ENCODE measurements at regions not wholly inside any gene's neighbourhood (a gene's known extent, or its start where the extent isn't known, plus 50 kb on each side); places are given as distances from the start of the nearest gene placed in this dataset.

DNA sequence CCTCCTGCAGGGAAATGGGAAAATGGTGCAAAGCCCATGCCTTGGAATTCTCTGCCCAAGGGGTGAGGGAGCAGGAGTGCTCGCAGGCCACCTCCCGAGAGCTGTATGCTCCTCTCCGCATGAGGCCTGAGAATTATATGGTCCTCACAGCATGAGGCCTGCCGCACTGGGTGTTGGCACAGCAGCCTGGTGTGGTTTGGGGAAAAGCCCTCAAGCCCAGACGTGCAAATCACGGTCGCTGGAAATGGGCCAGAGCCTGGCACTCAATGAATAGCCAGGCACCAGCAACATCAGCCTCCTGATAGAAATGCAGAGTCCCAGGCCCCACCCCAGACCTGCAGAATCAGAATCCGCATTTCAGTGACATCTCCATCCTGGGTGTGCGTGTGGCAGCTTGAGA, 156.4 kb upstream of the FOXF1 start:
- Histone ChIP-seq H3K27me3 (peaks cover 0 to 5% (median 0%) of the 10 kb centered on the region in 11 experiments; a peak in 4 of 22 replicates), H3K4me2 (no peak overlapping the region), H4K20me1 (no peaks in the 10 kb centered on the region; a peak in 1 of 22 replicates), H3K36me3 (no peaks in the 10 kb centered on the region), H3K9me3 (replicated peaks in 1 of 11) (peaks cover 0 to 12% (median 7%) of the 10 kb centered on the region in 11 experiments; a peak in 12 of 22 replicates), H3K27ac (no peak overlapping the region), H3K9ac (no peak overlapping the region), H3K4me1 (no peaks in the 10 kb centered on the region), H3K4me3 (no peak overlapping the region)
- no peak for TF ChIP-seq Cebpa-rat (IDR thresholded peaks at IDR 0.05)

DNA sequence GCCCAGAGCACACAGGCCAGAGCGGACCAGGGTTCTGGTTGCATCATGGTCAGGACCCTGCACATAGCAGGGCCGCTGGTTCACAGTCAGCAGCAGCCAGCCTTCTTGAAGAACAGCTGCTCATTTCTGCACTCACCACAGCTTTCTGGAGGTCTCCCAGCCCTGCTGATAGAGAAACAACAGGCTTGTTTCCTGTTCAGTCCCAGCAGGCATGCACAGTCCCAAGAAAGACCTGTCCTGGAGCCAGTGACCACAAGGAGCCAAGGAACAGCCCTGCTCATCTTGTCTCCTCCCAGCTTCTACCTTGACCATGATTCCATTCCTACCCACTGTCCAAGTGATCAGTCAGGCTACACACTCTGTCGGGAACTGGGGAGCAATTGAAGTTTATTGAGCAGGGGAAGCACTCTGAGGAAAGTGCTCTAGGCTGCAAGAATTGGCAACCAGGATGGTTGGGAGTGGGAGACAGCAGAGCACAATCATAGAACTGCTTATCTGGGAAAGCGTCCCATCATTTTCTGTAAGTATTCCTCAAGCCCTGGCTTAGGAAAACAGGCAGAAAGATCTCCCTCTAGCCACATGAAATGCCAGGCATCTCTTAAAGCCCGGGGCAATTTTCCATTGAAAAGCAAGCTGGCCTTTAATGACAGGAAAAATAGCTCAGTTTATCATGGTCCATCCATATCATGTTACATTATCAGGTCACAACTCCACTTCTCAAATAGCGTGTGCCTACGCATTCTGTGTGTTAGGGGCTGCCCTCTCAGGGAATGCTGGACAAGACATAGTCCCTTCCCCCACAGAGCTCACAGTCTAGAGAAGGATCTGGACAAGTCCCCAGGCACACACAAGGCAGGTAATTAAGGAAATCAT, 155.4 kb upstream of the FOXF1 start:
- TF ChIP-seq Cebpa-rat (IDR thresholded peaks at IDR 0.05) = no peak

GRCh38 chr16:86355531-86355930, 154.8 kb upstream of the FOXF1 start:
- H3K36me3 ChIP-seq = no peaks in the 10 kb centered on the region
- no peak overlapping the region for H3K4me2 ChIP-seq
- TF ChIP-seq Cebpa-rat (IDR thresholded peaks at IDR 0.05) = no peak
- no peaks in the 10 kb centered on the region for H4K20me1 ChIP-seq
- no peak overlapping the region for H3K9ac ChIP-seq
- H3K9me3 ChIP-seq (replicated peaks in 1 of 11) = peaks cover 0 to 12% (median 7%) of the 10 kb centered on the region in 11 experiments; a peak in 12 of 22 replicates
- no peaks in the 10 kb centered on the region; a peak in 3 of 22 replicates for H3K27me3 ChIP-seq
- H3K4me1 ChIP-seq = no peaks in the 10 kb centered on the region
- H3K27ac ChIP-seq = no peak overlapping the region
- no peak overlapping the region for H3K4me3 ChIP-seq

More for the DNA sequence above, 155.4 kb upstream of the FOXF1 start:
- peaks cover 0 to 1% (median 0%) of the 10 kb centered on the region in 11 experiments; a peak in 4 of 22 replicates for H3K27me3 ChIP-seq
- H3K4me1 ChIP-seq = no peaks in the 10 kb centered on the region
- no peak overlapping the region for H3K4me3 ChIP-seq
- no peak overlapping the region for H3K9ac ChIP-seq
- no peak overlapping the region for H3K4me2 ChIP-seq
- peaks cover 0 to 12% (median 7%) of the 10 kb centered on the region in 11 experiments; a peak in 12 of 22 replicates for H3K9me3 ChIP-seq (replicated peaks in 1 of 11)
- no peaks in the 10 kb centered on the region for H3K36me3 ChIP-seq
- H4K20me1 ChIP-seq = no peaks in the 10 kb centered on the region; a peak in 1 of 22 replicates
- H3K27ac ChIP-seq = no peak overlapping the region

- no peak overlapping the region for H3K4me2 ChIP-seq
- no peaks in the 10 kb centered on the region for H4K20me1 ChIP-seq
- no peak overlapping the region for H3K27ac ChIP-seq
- no peak overlapping the region for H3K9ac ChIP-seq
- H3K4me3 ChIP-seq = no peak overlapping the region
- H3K36me3 ChIP-seq = no peaks in the 10 kb centered on the region
- H3K9me3 ChIP-seq (replicated peaks in 1 of 11) = peaks cover 0 to 12% (median 7%) of the 10 kb centered on the region in 11 experiments; a peak in 12 of 22 replicates
- H3K27me3 ChIP-seq = no peaks in the 10 kb centered on the region; a peak in 3 of 22 replicates
- no peak for TF ChIP-seq Cebpa-rat (IDR thresholded peaks at IDR 0.05)
- H3K4me1 ChIP-seq = no peaks in the 10 kb centered on the region
Observed at GRCh38 chr16:86355951-86356350, 154.4 kb upstream of the FOXF1 start.

GRCh38 chr16:86356804-86357203, 153.5 kb upstream of the FOXF1 start:
- H4K20me1 ChIP-seq = no peaks in the 10 kb centered on the region
- no peak for TF ChIP-seq Cebpa-rat (IDR thresholded peaks at IDR 0.05)
- H3K27me3 ChIP-seq = no peaks in the 10 kb centered on the region
- H3K4me1 ChIP-seq = no peaks in the 10 kb centered on the region
- H3K36me3 ChIP-seq = no peaks in the 10 kb centered on the region
- H3K4me3 ChIP-seq = no peak overlapping the region
- H3K9ac ChIP-seq = no peak overlapping the region
- H3K27ac ChIP-seq = no peak overlapping the region
- H3K4me2 ChIP-seq = no peak overlapping the region
- H3K9me3 ChIP-seq (replicated peaks in 1 of 11) = peaks cover 0 to 12% (median 7%) of the 10 kb centered on the region in 11 experiments; a peak in 12 of 22 replicates

DNA sequence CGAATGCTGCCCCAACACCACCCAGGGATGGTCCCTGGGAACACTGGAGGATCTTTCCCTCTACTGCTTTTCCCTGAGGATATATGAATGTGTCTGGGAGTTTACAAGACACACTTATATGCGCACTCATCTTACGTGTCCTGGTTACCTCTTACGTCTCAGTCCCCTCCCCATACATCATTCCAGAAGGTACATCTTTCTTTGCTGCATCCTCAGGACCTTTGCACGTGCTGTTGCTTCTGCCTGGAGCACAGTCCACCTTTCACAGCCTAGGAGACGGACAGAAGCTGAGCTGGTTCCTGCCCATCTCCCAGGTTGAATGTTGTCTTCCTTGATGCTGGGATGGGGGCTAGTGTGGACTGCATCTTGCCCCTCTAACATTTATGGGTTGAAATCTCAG, 153.0 kb upstream of the FOXF1 start:
- H4K20me1 ChIP-seq = no peaks in the 10 kb centered on the region
- no peak overlapping the region for H3K9ac ChIP-seq
- no peaks in the 10 kb centered on the region for H3K4me1 ChIP-seq
- H3K4me2 ChIP-seq = no peak overlapping the region
- H3K4me3 ChIP-seq = no peak overlapping the region
- no peaks in the 10 kb centered on the region for H3K27me3 ChIP-seq
- no peaks in the 10 kb centered on the region for H3K36me3 ChIP-seq
- TF ChIP-seq Cebpa-rat (IDR thresholded peaks at IDR 0.05) = no peak
- no peak overlapping the region for H3K27ac ChIP-seq
- peaks cover 0 to 12% (median 7%) of the 10 kb centered on the region in 11 experiments; a peak in 12 of 22 replicates for H3K9me3 ChIP-seq (replicated peaks in 1 of 11)

GRCh38 chr16:86357950-86358349, 152.4 kb upstream of the FOXF1 start:
- Histone ChIP-seq H3K9me3 (replicated peaks in 1 of 11) (peaks cover 0 to 12% (median 7%) of the 10 kb centered on the region in 11 experiments; a peak in 12 of 22 replicates), H3K27ac (no peak overlapping the region), H3K9ac (no peak overlapping the region), H3K36me3 (no peaks in the 10 kb centered on the region), H3K4me2 (no peak overlapping the region), H3K4me1 (no peaks in the 10 kb centered on the region), H4K20me1 (no peaks in the 10 kb centered on the region), H3K27me3 (no peaks in the 10 kb centered on the region), H3K4me3 (no peak overlapping the region)
- no peak for TF ChIP-seq Cebpa-rat (IDR thresholded peaks at IDR 0.05)

- no peak for TF ChIP-seq Cebpa-rat (IDR thresholded peaks at IDR 0.05)
- H3K36me3 ChIP-seq = no peaks in the 10 kb centered on the region
- no peak overlapping the region for H3K9ac ChIP-seq
- H4K20me1 ChIP-seq = no peaks in the 10 kb centered on the region
- H3K4me2 ChIP-seq = no peak overlapping the region
- H3K9me3 ChIP-seq (replicated peaks in 1 of 11) = peaks cover 0 to 12% (median 7%) of the 10 kb centered on the region in 11 experiments; a peak in 12 of 22 replicates
- H3K4me3 ChIP-seq = no peak overlapping the region
- no peak overlapping the region for H3K27ac ChIP-seq
- H3K4me1 ChIP-seq = no peaks in the 10 kb centered on the region
- peaks cover 0 to 9% (median 8%) of the 10 kb centered on the region in 11 experiments; a peak in 18 of 22 replicates for H3K27me3 ChIP-seq
Observed at GRCh38 chr16:86359571-86359970, 150.8 kb upstream of the FOXF1 start.

DNA sequence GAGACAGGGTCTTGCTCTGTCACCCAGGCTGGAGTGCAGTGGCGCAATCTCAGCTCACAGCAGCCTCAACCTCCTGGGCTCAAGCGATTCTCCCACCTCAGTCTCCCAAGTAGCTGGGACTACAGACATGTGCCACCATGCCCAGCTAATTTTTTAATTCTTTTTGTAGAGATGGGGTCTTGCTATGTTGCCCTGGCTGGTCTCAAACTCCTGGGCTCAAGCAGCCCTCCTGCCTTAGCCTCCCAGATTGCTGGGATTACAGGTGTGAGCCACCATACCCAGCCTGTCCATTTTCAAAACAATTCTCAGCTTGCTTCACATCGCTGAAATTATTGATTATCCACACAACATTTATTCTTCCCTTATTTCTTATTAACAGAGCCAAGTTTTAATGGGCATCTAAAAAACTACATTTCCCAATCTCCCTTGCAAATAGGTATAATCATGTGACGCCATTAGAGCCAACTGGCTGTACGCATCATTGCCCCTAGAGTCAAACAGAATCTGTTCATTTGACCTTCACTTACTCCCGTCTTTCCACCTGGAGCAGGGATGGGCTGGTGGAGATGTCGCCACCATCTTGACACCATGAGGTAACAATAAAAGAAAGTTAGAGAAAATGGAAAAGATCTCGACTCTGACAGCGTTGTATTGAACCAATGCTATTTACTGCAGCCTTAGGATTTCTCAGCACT, 148.0 kb upstream of the FOXF1 start:
- no peak for TF ChIP-seq Cebpa-rat (IDR thresholded peaks at IDR 0.05)
- H3K9me3 ChIP-seq (replicated peaks in 1 of 11) = no peaks in the 10 kb centered on the region
- no peaks in the 10 kb centered on the region for H3K36me3 ChIP-seq
- H4K20me1 ChIP-seq = no peaks in the 10 kb centered on the region
- H3K9ac ChIP-seq = no peak overlapping the region
- H3K4me3 ChIP-seq = no peak overlapping the region
- H3K27me3 ChIP-seq = peaks cover 11 to 35% (median 25%) of the 10 kb centered on the region in 11 experiments; a peak in 21 of 22 replicates
- no peak overlapping the region for H3K27ac ChIP-seq
- no peak overlapping the region for H3K4me2 ChIP-seq
- peaks cover 0 to 14% (median 7%) of the 10 kb centered on the region in 10 experiments; a peak in 11 of 20 replicates for H3K4me1 ChIP-seq

Measured in BLaER1 treated with 17β-estradiol and CSF1 and Interleukin-3, amounts not matched to agents 10 nM and 100 nM (cell line).